MCF 10A (cell line): ENCODE measurements at regions not wholly inside any gene's neighbourhood (a gene's known extent, or its start where the extent isn't known, plus 50 kb on each side); places are given as distances from the start of the nearest gene placed in this dataset.

Experiments
- BruUV-seq: library from RNA; stranded (reverse); fragments of 400-500 nt; replicated peaks from 2 replicates; lab custom pipeline; 2021; lab: Mats Ljungman, UMichigan
- CTCF ChIA-PET: fragments of 300-600 bp; sonication (Branson Sonifier 250); formaldehyde crosslinking; extraction: SDS; loops from one replicate; lab custom pipeline; 2021; ENCODE audit warnings: antibody characterized with exemption, inconsistent platforms; lab: Yijun Ruan, JAX
- POLR2A ChIA-PET: fragments of 300-600, 350-650 bp; sonication (Branson Sonifier 250); formaldehyde crosslinking; extraction: SDS; loops from one replicate; lab custom pipeline; 2020; ENCODE audit warnings: antibody characterized with exemption, inconsistent platforms; lab: Yijun Ruan, JAX
- DNase-seq: peaks from one replicate; pipeline ENCODE4 v3.0.0-alpha.2; 2018; ENCODE audit not compliant: unreplicated experiment
- H3K27ac Mint-ChIP-seq: one replicate; pipeline ENCODE4 v1.8.0; 2022; ENCODE audit warnings: mild to moderate bottlenecking, low read depth, mixed read lengths; ENCODE audit not compliant: unreplicated experiment
- H3K27me3 Mint-ChIP-seq: one replicate; pipeline ENCODE4 v1.8.0; 2022; ENCODE audit warnings: mixed read lengths; ENCODE audit not compliant: insufficient read depth, unreplicated experiment
- H3K36me3 Mint-ChIP-seq: one replicate; pipeline ENCODE4 v1.8.0; 2022; ENCODE audit warnings: mild to moderate bottlenecking, moderate library complexity, mixed read lengths; ENCODE audit not compliant: insufficient read depth, unreplicated experiment
- H3K4me1 Mint-ChIP-seq: one replicate; pipeline ENCODE4 v1.8.0; 2022; ENCODE audit warnings: mixed read lengths; ENCODE audit not compliant: insufficient read depth, unreplicated experiment
- H3K4me3 Mint-ChIP-seq: one replicate; pipeline ENCODE4 v1.8.0; 2022; ENCODE audit warnings: mild to moderate bottlenecking, moderate library complexity, mixed read lengths; ENCODE audit not compliant: unreplicated experiment
- H3K9me3 Mint-ChIP-seq: one replicate; pipeline ENCODE4 v1.8.0; 2022; ENCODE audit warnings: mixed read lengths; ENCODE audit not compliant: unreplicated experiment
- intact Hi-C: fragments of 100-400 bp; cut with micrococcal nuclease; formaldehyde crosslinking; loops from 2 replicates; pipeline ENCODE4 v1.14.1; 2022
- TF ChIP-seq, protein P1 (sequence below): fragments of 200-600 bp; IDR thresholded peaks from one replicate; pipeline ENCODE4 v1.8.0; 2022; ENCODE audit warnings: antibody characterized with exemption, mild to moderate bottlenecking; ENCODE audit not compliant: unreplicated experiment

- intact Hi-C loops: no loop called here
- no peak overlapping the region for H3K4me3 Mint-ChIP-seq
- H3K4me1 Mint-ChIP-seq: no peaks in the 10 kb centered on the region
- ChIA-PET POLR2A (no interaction called here), CTCF (no interaction called here)
- no peak overlapping the region for H3K27ac Mint-ChIP-seq
- H3K36me3 Mint-ChIP-seq: peaks cover 6% of the 10 kb centered on the region
- no TSS peak for BruUV-seq
- no peaks in the 10 kb centered on the region for H3K27me3 Mint-ChIP-seq
- H3K9me3 Mint-ChIP-seq: peaks cover 37% of the 10 kb centered on the region
- TF ChIP-seq, protein P1, sequence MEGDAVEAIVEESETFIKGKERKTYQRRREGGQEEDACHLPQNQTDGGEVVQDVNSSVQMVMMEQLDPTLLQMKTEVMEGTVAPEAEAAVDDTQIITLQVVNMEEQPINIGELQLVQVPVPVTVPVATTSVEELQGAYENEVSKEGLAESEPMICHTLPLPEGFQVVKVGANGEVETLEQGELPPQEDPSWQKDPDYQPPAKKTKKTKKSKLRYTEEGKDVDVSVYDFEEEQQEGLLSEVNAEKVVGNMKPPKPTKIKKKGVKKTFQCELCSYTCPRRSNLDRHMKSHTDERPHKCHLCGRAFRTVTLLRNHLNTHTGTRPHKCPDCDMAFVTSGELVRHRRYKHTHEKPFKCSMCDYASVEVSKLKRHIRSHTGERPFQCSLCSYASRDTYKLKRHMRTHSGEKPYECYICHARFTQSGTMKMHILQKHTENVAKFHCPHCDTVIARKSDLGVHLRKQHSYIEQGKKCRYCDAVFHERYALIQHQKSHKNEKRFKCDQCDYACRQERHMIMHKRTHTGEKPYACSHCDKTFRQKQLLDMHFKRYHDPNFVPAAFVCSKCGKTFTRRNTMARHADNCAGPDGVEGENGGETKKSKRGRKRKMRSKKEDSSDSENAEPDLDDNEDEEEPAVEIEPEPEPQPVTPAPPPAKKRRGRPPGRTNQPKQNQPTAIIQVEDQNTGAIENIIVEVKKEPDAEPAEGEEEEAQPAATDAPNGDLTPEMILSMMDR: no peak
- no peak for DNase-seq
Observed at GRCh38 chr7:68420342-68421192, 1177.7 kb upstream of the AUTS2 start.

DNA sequence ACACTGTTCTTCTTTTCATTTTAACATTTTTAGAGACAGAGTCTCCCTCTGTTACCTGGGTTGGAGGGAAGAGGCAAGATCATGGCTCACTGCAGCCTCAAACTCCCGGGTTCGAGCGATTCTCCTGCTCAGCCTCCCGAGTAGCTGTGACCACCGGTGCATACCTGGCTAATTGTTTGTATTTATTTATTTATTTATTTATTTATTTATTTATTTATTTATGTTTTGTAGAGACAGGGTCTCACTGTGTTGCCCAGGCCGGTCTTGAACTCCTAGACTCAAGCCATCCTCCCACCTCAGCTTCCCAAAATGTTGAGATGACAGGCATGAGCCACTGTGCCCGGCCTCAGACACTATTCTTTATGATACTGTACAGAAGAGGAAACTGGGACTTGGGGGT, 1176.6 kb upstream of the AUTS2 start:
- Mint-ChIP-seq H3K27me3 (no peaks in the 10 kb centered on the region), H3K36me3 (peaks cover 6% of the 10 kb centered on the region), H3K27ac (no peak overlapping the region), H3K4me3 (no peak overlapping the region), H3K9me3 (peaks cover 38% of the 10 kb centered on the region), H3K4me1 (no peaks in the 10 kb centered on the region)
- POLR2A ChIA-PET: no interaction called here
- no peak for DNase-seq
- TF ChIP-seq, protein P1: no peak
- no TSS peak for BruUV-seq
- intact Hi-C loops: no loop called here
- CTCF ChIA-PET: interaction anchor here (0.6 to 0.7 kb wide), 2 partner anchors 707 to 1579 kb away, joined by 3 to 5 read pairs; no protein-coding TSS in a partner anchor

DNA sequence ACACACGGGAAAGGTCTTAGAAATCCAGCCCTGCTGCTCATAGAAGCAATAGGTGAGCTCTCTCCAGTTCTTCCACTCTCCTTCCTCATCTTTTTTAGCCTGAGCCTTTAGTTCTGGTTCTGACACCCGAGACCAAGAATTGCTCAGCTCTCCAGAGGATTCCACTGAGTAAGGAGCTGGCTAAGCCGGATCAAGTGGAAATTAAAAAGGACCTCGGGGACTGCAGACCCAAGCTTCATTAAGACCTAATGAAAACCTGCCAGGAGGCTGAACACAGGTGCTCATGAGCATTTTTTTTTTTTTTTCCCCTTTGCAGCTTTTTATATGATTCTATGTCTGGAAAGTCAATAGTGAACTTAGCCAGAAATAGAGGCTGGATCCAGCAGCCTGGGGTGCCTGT, 1176.0 kb upstream of the AUTS2 start:
- Mint-ChIP-seq H3K27ac (no peak overlapping the region), H3K9me3 (peaks cover 42% of the 10 kb centered on the region), H3K27me3 (no peaks in the 10 kb centered on the region), H3K4me1 (no peaks in the 10 kb centered on the region), H3K36me3 (peaks cover 6% of the 10 kb centered on the region), H3K4me3 (no peak overlapping the region)
- TF ChIP-seq, protein P1: no peak
- ChIA-PET CTCF (interaction anchor here (0.6 to 0.7 kb wide), 2 partner anchors 708 to 1579 kb away, joined by 3 to 5 read pairs; no protein-coding TSS in a partner anchor), POLR2A (no interaction called here)
- BruUV-seq: no TSS peak
- DNase-seq: no peak
- intact Hi-C loops: no loop called here

DNA sequence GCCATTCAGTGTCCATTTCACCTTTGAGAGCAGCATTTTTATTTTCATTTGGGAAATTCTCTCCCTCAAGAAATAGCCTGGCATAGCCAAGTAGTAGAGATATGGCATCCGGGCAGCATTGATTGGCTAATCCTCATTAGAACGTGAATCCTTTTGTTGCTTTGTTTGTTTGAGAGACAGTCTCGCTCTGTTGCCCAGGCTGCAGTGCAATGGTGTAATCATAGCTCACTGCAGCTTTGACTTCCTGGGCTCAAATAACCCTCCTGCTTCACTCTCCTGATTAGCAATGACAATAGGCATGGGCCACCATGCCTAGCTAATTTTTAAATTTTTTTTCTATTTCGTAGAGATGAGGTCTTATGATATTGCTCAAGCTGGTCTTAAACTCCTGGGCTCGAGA, 1174.9 kb upstream of the AUTS2 start:
- Mint-ChIP-seq H3K27me3 (no peaks in the 10 kb centered on the region), H3K36me3 (peaks cover 6% of the 10 kb centered on the region), H3K4me3 (no peak overlapping the region), H3K9me3 (peaks cover 36% of the 10 kb centered on the region), H3K4me1 (no peaks in the 10 kb centered on the region), H3K27ac (no peak overlapping the region)
- CTCF ChIA-PET: no interaction called here
- BruUV-seq: no TSS peak
- intact Hi-C loops: no loop called here
- TF ChIP-seq, protein P1: no peak
- no peak for DNase-seq
- POLR2A ChIA-PET: no interaction called here
